ENCODE measurements at regions not wholly inside any gene's neighbourhood (a gene's known extent, or its start where the extent isn't known, plus 50 kb on each side); places are given as distances from the start of the nearest gene placed in this dataset.

GRCh38 chr10:107727767-107728317 lies 563.3 kb upstream of the SORCS1 start:
- TF ChIP-seq CTCF (conservative IDR thresholded peaks at IDR 0.05 in 1 of 2, IDR thresholded peaks at IDR 0.05 in 1 of 2; ENCODE audit: low read depth in 1 of 2, low read length in 2 of 2) = no peak
- no peak for TF ChIP-seq EZH2 (IDR thresholded peaks at IDR 0.05; ENCODE audit: low read length, missing control alignments)

Data from fibroblast of lung (primary cell).